Dendritic cell treated with granulocyte-macrophage colony-stimulating factor and Interleukin-4, amounts not matched to agents 40 ng/mL and 50 ng/mL, for 4 days (primary cell): ENCODE measurements at regions not wholly inside any gene's neighbourhood (a gene's known extent, or its start where the extent isn't known, plus 50 kb on each side); places are given as distances from the start of the nearest gene placed in this dataset.
"Not testable (repeated sequence)": the region's sequence is repeated elsewhere in the genome, so short reads cannot be mapped to it uniquely, and the experiment has no call there.

Experiments
- H3K27ac Mint-ChIP-seq: one replicate; pipeline ENCODE4 v1.8.0; 2022; ENCODE audit warnings: mild to moderate bottlenecking, mixed read lengths
- H3K27me3 Mint-ChIP-seq: one replicate; pipeline ENCODE4 v1.8.0; 2022; ENCODE audit warnings: mild to moderate bottlenecking, mixed read lengths
- H3K36me3 Mint-ChIP-seq: one replicate; pipeline ENCODE4 v1.8.0; 2022; ENCODE audit warnings: low read depth, mixed read lengths
- H3K4me1 Mint-ChIP-seq: one replicate; pipeline ENCODE4 v1.8.0; 2022; ENCODE audit warnings: low read depth, mixed read lengths
- H3K4me3 Mint-ChIP-seq: one replicate; pipeline ENCODE4 v1.8.0; 2022; ENCODE audit warnings: mild to moderate bottlenecking, moderate library complexity, mixed read lengths
- H3K9me3 Mint-ChIP-seq: one replicate; pipeline ENCODE4 v1.8.0; 2022; ENCODE audit warnings: mixed read lengths
- intact Hi-C: fragments of 100-400 bp; cut with micrococcal nuclease; formaldehyde crosslinking; loops from one replicate; pipeline ENCODE4 v1.15.0; 2022

DNA sequence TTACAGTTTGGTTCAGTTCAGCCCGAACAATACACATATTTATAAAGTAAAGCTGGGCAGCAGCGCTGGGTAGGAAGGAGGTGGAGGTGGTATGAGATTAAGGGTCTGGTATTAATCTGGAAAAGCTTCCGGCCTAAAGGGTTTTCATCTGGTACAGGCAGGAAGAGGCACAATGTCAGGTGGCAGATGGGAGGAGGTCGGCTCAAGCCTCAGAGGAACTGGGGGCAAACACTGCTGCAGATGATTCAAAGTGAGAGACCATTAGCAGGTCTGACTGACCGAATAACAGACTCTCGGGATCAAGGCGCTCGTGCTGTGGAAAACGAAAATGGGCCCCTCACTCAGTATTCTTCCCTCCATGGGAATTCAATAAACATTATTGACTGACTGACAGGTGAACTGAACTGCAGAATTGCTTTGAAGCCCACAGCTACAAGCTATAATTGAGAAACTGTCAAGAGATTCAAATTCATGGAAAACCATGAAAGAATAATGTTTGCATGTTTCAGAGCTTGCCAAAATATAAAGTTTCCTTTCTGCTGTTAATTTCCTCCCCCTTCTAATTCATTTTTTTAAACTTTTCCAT lies 75.3 kb downstream of the TMEM167A start:
- intact Hi-C loops: no loop called here
- H3K27me3 Mint-ChIP-seq: no peaks in the 10 kb centered on the region
- no peak overlapping the region for H3K27ac Mint-ChIP-seq
- no peaks in the 10 kb centered on the region for H3K4me1 Mint-ChIP-seq
- H3K36me3 Mint-ChIP-seq: no peaks in the 10 kb centered on the region
- peaks cover 10% of the 10 kb centered on the region for H3K9me3 Mint-ChIP-seq
- H3K4me3 Mint-ChIP-seq: no peak overlapping the region

DNA sequence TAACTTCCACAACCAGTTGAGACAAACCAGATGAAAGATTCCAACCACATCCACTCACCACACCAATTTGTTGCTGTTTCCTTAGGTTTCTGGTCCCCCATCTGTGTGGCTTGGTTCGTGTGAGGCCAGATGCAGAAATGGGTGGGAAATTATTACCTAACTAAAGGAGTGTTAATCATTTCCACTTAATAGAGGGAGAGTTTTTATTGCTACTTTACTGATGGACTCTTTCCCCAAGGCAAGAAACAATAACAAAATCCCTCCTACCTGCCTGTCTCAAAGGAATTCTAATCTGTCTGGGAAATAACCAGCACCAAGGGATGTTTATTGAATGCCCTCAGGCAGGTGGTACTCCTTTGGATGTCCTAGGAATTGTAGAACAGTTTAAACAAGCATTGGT lies 76.3 kb downstream of the TMEM167A start:
- H3K4me3 Mint-ChIP-seq: no peak overlapping the region
- no peaks in the 10 kb centered on the region for H3K36me3 Mint-ChIP-seq
- intact Hi-C loops: no loop called here
- H3K9me3 Mint-ChIP-seq: peaks cover 10% of the 10 kb centered on the region
- no peak overlapping the region for H3K27ac Mint-ChIP-seq
- no peaks in the 10 kb centered on the region for H3K4me1 Mint-ChIP-seq
- H3K27me3 Mint-ChIP-seq: no peaks in the 10 kb centered on the region

DNA sequence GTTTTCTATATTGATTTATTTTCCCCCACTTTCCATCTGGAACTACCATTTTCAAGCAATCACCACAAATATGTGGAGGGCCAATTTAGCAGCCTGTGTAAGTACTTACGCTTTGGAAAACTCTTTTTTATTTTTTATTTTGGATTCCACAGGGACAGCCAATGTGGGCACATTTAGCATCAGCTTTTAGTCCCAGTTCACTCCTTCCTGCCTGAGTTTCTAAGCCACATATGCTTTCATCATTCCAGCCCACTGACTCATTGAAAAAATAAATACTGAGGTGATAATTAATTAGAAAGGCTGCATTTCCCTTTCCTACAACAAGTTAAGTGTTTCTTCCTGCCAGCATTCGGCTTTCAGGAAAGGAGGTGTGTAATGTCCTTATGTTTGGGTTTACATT lies 76.8 kb downstream of the TMEM167A start:
- no peaks in the 10 kb centered on the region for H3K36me3 Mint-ChIP-seq
- no peaks in the 10 kb centered on the region for H3K4me1 Mint-ChIP-seq
- H3K27ac Mint-ChIP-seq: no peak overlapping the region
- no peak overlapping the region for H3K4me3 Mint-ChIP-seq
- peaks cover 10% of the 10 kb centered on the region for H3K9me3 Mint-ChIP-seq
- intact Hi-C loops: no loop called here
- no peaks in the 10 kb centered on the region for H3K27me3 Mint-ChIP-seq

DNA sequence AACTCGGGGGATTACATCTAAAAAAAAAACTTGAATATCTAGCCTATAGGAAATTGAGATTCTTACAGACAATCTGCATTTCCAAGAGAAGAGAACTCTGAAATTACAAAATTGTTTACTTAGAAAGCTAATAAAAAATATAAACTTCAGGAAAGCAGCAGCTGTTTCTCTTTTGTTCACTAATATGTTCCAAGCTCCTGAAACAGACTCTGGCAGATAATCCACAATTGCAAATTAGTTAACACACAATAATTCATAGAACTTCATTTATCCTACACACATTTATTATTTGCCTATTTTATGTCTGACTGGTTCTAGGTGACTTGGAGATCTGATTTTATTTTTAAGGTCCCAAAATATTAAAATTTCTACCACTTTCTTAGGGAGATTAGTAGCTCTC lies 83.8 kb downstream of the TMEM167A start:
- Mint-ChIP-seq H3K27ac (no peak overlapping the region), H3K36me3 (no peaks in the 10 kb centered on the region), H3K4me3 (no peak overlapping the region), H3K27me3 (no peaks in the 10 kb centered on the region), H3K9me3 (peaks cover 10% of the 10 kb centered on the region), H3K4me1 (peaks cover 4% of the 10 kb centered on the region)
- intact Hi-C loops: no loop called here

DNA sequence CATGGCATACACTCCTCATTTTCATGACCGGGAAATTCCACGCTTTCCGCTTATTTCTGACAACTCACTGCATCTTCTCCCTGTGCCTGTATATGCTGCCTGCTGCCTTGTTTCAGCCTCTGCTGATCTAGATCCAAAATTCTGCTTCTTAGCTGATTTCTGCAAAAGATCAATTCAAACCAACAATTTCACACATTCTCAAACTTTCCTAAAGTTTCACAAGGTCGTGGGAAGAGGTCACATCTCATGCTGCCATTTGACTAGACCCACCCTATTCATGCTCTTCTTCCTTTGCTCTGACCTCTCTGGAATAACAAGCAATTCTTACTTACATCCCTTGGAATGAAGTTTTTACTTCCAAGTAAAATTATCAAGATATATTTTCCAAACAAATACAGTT lies 84.5 kb downstream of the TMEM167A start:
- intact Hi-C loops: no loop called here
- Mint-ChIP-seq H3K27me3 (no peaks in the 10 kb centered on the region), H3K4me1 (peaks cover 4% of the 10 kb centered on the region), H3K27ac (no peak overlapping the region), H3K4me3 (no peak overlapping the region), H3K36me3 (no peaks in the 10 kb centered on the region), H3K9me3 (peaks cover 3% of the 10 kb centered on the region)

DNA sequence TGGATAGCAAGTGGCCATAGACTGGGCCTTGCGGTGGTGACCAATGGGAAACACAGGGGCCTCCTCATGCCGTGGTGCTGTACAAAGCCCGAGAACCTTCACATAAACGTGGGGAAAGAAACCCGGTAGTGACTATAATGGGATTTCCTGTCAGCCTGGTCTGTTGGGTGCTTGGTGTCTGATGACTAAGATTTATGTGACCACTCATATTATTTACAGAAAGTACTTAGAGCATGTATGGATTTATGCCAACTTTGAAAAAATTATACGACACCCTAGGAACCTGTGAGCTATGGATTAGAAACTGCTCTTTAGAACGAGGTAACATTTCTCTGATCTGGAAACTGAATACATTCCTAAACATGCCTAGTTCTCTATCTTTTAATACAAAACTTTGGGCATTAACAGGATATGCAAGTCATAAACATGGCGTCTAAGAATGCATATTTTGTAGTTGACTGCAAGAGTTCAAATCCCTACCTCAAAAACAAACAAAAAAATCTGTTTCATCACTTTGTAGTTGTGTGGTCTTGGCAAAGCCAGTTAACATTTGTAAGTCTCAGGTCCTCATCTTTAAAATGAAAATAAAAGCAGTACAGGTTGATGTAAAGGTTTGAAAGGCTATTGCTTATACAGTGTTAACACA lies 85.4 kb downstream of the TMEM167A start:
- Mint-ChIP-seq H3K9me3 (no peaks in the 10 kb centered on the region), H3K27ac (no peak overlapping the region), H3K27me3 (no peaks in the 10 kb centered on the region), H3K36me3 (no peaks in the 10 kb centered on the region), H3K4me1 (peaks cover 4% of the 10 kb centered on the region), H3K4me3 (no peak overlapping the region)
- intact Hi-C loops: no loop called here

DNA sequence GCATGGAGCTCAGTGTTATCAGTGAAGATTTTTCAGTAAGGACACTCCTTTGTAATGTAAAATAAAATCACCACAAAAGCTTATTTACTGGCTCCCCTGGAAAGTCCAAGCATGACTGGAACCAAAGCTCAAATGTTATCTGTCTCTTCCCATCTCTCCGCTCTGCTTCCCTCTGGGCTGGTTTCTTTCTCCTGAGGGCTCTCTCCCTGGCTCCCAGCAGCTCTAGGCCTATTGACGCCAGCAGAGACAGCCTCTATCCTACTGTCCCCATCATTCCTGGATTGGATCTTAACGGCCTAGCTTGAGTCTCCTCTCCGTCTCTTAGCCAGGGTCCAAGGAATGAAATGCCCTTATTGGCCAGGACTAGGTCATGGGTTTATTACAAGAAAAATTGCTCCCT lies 86.1 kb downstream of the TMEM167A start:
- H3K27me3 Mint-ChIP-seq: no peaks in the 10 kb centered on the region
- no peak overlapping the region for H3K4me3 Mint-ChIP-seq
- intact Hi-C loops: no loop called here
- H3K9me3 Mint-ChIP-seq: no peaks in the 10 kb centered on the region
- H3K4me1 Mint-ChIP-seq: peaks cover 4% of the 10 kb centered on the region
- H3K27ac Mint-ChIP-seq: no peak overlapping the region
- no peaks in the 10 kb centered on the region for H3K36me3 Mint-ChIP-seq

DNA sequence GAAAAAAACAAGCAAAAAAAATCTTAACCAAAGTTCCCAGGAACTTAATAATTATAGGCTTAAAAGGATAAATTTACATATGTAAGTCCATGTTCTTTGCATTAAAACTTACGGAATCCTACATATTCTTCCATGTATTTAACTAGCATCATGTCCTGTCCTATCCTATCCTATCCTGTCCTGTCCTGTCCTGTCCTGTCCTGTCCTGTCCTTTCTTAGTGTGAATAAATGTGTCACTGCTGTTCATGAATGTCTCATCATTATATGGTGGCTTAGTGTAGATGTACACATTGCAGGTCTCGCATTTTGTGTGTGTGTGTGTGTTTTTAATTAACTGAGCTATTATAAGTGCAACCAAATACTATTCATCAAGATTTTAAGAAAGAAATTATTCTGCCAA lies 90.0 kb downstream of the TMEM167A start:
- no peak overlapping the region for H3K4me3 Mint-ChIP-seq
- H3K36me3 Mint-ChIP-seq: no peaks in the 10 kb centered on the region
- no peaks in the 10 kb centered on the region for H3K27me3 Mint-ChIP-seq
- no peaks in the 10 kb centered on the region for H3K9me3 Mint-ChIP-seq
- H3K4me1 Mint-ChIP-seq: peaks cover 9% of the 10 kb centered on the region
- H3K27ac Mint-ChIP-seq: no peak overlapping the region
- intact Hi-C loops: no loop called here

DNA sequence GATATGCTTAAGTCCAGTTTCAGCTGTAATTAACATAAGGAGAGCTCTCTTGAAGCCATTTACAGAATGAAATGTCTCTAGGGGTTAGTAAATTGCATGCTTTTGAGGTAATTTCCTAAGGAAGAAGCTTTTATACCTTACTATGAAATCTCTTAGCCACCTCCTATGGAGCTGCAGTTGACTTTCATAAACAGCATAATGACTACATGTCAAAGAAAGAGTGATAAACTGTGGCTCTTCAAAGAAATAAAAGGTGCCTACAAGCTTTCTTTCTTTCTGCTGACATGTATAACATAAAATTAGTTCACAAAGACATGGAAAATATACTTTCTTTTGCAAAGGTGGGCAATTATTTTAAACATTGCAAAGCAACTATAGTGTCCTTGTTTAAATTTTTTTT lies 90.8 kb downstream of the TMEM167A start:
- peaks cover 9% of the 10 kb centered on the region for H3K4me1 Mint-ChIP-seq
- H3K27me3 Mint-ChIP-seq: no peaks in the 10 kb centered on the region
- H3K9me3 Mint-ChIP-seq: no peaks in the 10 kb centered on the region
- no peaks in the 10 kb centered on the region for H3K36me3 Mint-ChIP-seq
- intact Hi-C loops: no loop called here
- H3K4me3 Mint-ChIP-seq: no peak overlapping the region
- no peak overlapping the region for H3K27ac Mint-ChIP-seq

DNA sequence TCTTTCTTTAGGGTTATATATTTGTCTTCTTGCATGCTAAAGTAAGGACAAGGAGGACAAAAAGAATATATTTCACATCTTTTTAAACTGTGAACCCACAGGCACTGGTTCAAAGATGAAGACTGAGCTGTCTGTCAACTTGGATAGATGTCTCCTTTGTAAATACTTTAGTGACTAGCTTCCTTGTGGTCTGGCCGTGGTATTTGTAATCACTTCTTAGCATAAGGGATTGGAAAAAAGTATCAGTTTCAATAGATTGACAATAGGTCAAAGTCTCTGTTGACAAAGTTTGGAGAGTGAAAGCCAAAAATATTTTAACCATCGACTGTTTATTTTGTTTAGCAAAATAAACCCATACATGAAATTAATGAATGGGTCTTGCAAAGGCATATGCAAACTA lies 91.4 kb downstream of the TMEM167A start:
- Mint-ChIP-seq H3K4me3 (no peak overlapping the region), H3K36me3 (no peaks in the 10 kb centered on the region), H3K9me3 (no peaks in the 10 kb centered on the region), H3K27me3 (no peaks in the 10 kb centered on the region), H3K4me1 (peaks cover 9% of the 10 kb centered on the region), H3K27ac (no peak overlapping the region)
- intact Hi-C loops: no loop called here

DNA sequence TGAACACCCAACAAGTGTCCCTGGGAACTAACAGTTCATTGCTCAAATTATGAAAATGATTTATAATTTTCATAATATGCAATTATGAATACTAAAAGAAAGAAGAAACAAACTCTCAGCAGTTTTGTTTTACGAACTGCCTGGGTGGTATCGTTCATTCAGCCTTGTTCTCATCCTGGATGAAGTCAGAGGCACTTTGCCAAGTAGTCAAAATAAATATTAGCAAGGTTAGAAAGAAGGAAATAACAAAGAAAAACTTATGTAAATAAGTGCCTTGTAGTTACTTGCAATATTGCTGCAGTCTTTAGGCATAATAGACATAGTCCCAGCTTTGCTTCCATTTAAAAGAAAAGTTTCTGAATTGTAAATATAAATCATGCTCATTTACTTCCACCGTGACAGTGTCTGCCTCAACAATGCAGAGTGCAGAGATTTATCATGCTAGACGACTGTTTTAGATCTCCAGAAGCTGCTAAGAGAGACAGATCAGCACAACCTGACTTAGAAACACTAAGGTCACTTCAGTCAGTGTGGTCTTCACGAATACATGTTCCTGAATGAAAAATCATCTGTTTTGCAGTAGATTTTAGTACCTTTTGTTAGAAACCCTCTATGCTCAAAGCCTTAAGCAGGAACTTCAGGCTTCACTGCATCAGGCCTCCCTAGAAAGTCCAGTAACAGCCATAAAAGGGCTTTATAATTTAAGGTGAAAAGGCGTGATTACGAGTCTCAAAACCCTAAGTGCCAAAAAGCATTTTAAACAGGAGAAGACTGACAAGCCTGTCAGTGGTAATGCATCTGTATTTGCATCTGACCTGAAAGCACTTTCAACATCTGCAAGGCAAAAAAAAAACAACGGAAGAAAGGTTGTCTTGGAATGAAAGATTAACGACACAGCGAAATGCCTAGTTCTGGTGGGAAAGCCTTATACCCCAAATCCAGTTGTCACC lies 92.1 kb downstream of the TMEM167A start:
- Mint-ChIP-seq H3K9me3 (peaks cover 2% of the 10 kb centered on the region), H3K36me3 (no peaks in the 10 kb centered on the region), H3K4me3 (no peak overlapping the region), H3K4me1 (peaks cover 9% of the 10 kb centered on the region), H3K27me3 (no peaks in the 10 kb centered on the region), H3K27ac (no peak overlapping the region)
- intact Hi-C loops: no loop called here

DNA sequence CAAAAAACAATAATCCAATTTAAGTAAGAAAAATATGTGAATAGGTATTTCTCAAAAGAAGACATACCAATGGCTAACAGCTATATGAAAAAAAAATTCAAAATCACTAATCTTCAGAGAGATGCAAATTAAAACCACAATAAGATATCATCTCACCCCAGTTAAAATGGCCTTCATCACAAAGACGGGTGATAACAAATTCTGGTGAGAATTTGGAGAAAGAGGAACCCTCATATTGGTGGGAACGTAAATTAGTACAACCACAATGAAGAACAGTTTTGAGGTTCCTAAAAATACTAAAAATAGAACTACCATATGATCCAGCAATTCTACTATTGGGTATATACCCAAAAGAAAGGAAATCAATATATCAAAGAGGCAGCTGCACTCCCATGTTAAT lies 94.3 kb downstream of the TMEM167A start:
- H3K4me3 Mint-ChIP-seq: no peak overlapping the region
- no peaks in the 10 kb centered on the region for H3K27me3 Mint-ChIP-seq
- H3K27ac Mint-ChIP-seq: no peak overlapping the region

DNA sequence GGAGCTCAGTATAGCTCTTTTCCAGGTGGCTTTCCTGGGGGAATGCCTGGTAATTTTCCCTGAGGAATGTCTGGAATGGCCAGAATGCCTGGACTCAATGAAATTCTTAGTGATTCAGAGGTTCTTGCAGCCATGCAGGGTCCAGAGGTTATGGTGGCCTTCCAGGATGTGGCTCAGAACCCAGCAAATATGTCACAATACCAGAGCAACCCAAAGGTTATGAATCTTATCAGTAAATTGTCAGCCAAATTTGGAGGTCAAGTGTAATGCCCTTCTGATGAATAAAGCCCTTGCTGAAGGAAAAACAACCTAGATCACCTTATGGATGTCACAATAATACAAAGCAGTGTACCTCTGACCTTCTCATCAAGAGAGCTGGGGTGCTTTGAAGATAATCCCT lies 100.3 kb downstream of the TMEM167A start:
- H3K27me3 Mint-ChIP-seq, H3K4me3 Mint-ChIP-seq, H3K27ac Mint-ChIP-seq, H3K36me3 Mint-ChIP-seq, intact Hi-C loops, H3K4me1 Mint-ChIP-seq: not testable (repeated sequence)
- H3K9me3 Mint-ChIP-seq: peaks cover 48% of the 10 kb centered on the region

More for the DNA sequence above, 94.3 kb downstream of the TMEM167A start:
- peaks cover 19% of the 10 kb centered on the region for H3K9me3 Mint-ChIP-seq
- H3K4me1 Mint-ChIP-seq: peaks cover 5% of the 10 kb centered on the region
- intact Hi-C loops: no loop called here
- H3K36me3 Mint-ChIP-seq: no peaks in the 10 kb centered on the region

DNA sequence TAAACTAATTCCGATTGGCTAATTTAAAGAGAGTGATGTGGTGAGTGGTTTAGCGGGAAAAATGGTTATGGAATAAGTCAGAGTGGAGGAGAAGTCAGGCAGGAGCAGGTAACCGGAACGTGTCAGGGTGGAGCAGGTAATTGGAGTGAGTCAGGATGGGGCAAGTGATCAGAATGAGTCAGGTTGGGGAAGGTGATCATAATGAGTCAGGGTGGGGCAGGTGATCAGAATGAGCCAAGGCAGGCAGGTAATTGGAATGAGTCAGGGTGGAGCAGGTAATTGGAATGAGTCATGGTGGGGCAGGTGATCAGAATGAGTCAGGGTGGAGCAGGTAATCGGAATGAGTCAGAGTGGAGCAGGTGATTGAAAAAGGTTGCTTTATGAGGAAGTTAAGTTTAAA lies 101.4 kb downstream of the TMEM167A start:
- no peaks in the 10 kb centered on the region for H3K36me3 Mint-ChIP-seq

More for the DNA sequence above, 101.4 kb downstream of the TMEM167A start:
- H3K27me3 Mint-ChIP-seq: no peaks in the 10 kb centered on the region
- no peaks in the 10 kb centered on the region for H3K4me1 Mint-ChIP-seq
- no peak overlapping the region for H3K27ac Mint-ChIP-seq
- H3K4me3 Mint-ChIP-seq: no peak overlapping the region
- intact Hi-C loops: no loop called here
- peaks cover 48% of the 10 kb centered on the region for H3K9me3 Mint-ChIP-seq
